Tibial nerve (tissue), 4 donors: ENCODE measurements at regions not wholly inside any gene's neighbourhood (a gene's known extent, or its start where the extent isn't known, plus 50 kb on each side); places are given as distances from the start of the nearest gene placed in this dataset.

Experiments used
- DNase-seq, 2 donors: peaks; one replicate each; pipeline ENCODE4 v3.0.0-alpha.2; 2019; ENCODE audit warnings: low spot score in 2 of 2
- H3K27ac ChIP-seq, 4 donors: fragments of 200-600 bp; sonication (generic) in 3 of 4; one replicate each; pipeline ENCODE4 v1.5.1; 2017 to 2019; ENCODE audit warnings: mild to moderate bottlenecking in 1 of 4
- H3K27me3 ChIP-seq, 2 donors: fragments of 200-600 bp; sonication (generic) in 1 of 2; one replicate each; pipeline versions ENCODE4 v1.5.1 to v1.6.0; 2017 to 2019
- H3K36me3 ChIP-seq, 3 donors: fragments of 200-600 bp; sonication (generic); one replicate each; pipeline ENCODE4 v1.5.1; 2018 to 2019
- H3K4me1 ChIP-seq, 4 donors: fragments of 200-600 bp; sonication (generic) in 3 of 4; one replicate each; pipeline ENCODE4 v1.5.1; 2017 to 2019
- H3K4me3 ChIP-seq, 4 donors: fragments of 200-600 bp; sonication (generic) in 3 of 4; one replicate each; pipeline ENCODE4 v1.5.1; 2017 to 2019; ENCODE audit warnings: mild to moderate bottlenecking in 1 of 4, moderate library complexity in 1 of 4
- H3K9me3 ChIP-seq, 4 donors: fragments of 200-600 bp; sonication (generic) in 3 of 4; one replicate each; pipeline ENCODE4 v1.5.1; 2017 to 2019
- CTCF ChIP-seq, 5 experiments: fragments of 200-600 bp in 3 of 5; fragments of 450-650 bp in 2 of 5; sonication (generic) in 3 of 5; IDR thresholded peaks; one replicate each; pipeline ENCODE4 v1.5.1; 2016 to 2019; ENCODE audit warnings: antibody characterized with exemption in 5 of 5, mild to moderate bottlenecking in 3 of 5, moderate library complexity in 2 of 5
- EP300 ChIP-seq, 2 donors: sonication (generic); formaldehyde crosslinking; IDR thresholded peaks; one replicate each; pipeline ENCODE4 v1.6.1; 2017; ENCODE audit warnings: antibody characterized with exemption in 2 of 2, mild to moderate bottlenecking in 1 of 2
- POLR2A ChIP-seq, 2 donors: fragments of 450-650 bp; IDR thresholded peaks; one replicate each; pipeline ENCODE4 v1.6.1; 2017; ENCODE audit warnings: antibody characterized with exemption in 2 of 2, mild to moderate bottlenecking in 2 of 2, moderate library complexity in 2 of 2
- WGBS, 2 donors: methylation state at CpG; one replicate each; pipeline ENCODE4 v1.1.5; 2018; 5-methylcytosine and 5-hydroxymethylcytosine counted together

GRCh38 chr11:27757953-27758352 is 57.7 kb upstream of the BDNF start:
- Histone ChIP-seq H3K27ac (no peak overlapping the region), H3K9me3 (no peaks in the 10 kb centered on the region), H3K4me1 (no peaks in the 10 kb centered on the region), H3K36me3 (no peaks in the 10 kb centered on the region), H3K4me3 (no peak overlapping the region), H3K27me3 (no peaks in the 10 kb centered on the region)
- no peak for DNase-seq
- TF ChIP-seq EP300 (IDR thresholded peaks at IDR 0.05) = no peak
- no peak for TF ChIP-seq CTCF (IDR thresholded peaks at IDR 0.05)
- TF ChIP-seq POLR2A (IDR thresholded peaks at IDR 0.05) = no peak
- 58 to 77% methylated on average over 2 of the region's 2 CpGs for WGBS, 2 donors

DNA sequence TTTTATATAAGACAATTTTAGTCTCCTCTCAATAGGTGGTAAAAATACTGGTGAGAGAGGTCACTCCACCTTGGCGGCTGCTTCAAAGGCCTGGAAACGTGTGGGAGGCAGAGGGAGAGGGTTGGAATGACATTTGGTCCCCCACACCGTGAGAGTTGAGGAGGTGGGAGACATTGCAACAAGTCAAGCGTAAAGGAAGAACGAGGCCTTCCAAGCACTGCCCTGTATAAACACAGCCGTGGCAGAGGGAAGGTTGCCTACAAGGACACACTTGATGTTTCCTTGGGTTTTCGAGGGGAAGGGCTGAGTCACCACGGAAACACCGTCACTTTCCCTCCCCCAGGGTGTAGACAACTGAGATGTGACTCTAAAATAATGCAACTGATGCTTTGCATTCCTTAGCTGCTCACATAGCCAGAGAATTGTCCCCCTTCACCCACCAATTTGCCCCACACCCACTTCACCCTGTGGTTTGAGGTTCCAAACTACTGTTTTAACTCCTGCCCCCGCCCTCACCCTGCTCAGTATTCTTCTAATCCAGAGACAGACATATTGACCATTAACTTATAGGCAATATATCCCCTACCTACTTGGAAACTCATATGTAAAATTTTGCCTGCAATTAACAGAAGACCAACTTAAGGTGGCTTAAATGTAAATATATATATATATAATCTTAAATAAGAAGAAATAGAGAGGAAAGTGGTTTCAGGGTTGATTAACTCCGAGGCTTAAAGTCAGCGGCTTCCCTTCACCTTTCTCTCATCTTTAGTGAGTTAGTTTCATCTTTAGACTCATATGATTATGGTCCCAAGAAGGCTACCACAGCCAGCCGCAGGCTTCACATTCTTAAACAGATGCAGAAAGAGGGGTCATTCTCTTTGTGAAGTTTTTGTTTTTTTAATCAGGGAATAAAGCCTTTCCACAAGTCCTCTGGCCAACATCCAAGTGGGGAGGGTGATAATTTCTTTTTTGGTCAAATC is 54.1 kb upstream of the BDNF start:
- DNase-seq = no peak
- 54 to 55% methylated on average over 13 of the region's 13 CpGs for WGBS, 2 donors
- H3K36me3 ChIP-seq = no peaks in the 10 kb centered on the region
- TF ChIP-seq CTCF (IDR thresholded peaks at IDR 0.05) (no peak), POLR2A (IDR thresholded peaks at IDR 0.05) (no peak), EP300 (IDR thresholded peaks at IDR 0.05) (no peak)
- no peaks in the 10 kb centered on the region for H3K27me3 ChIP-seq
- H3K9me3 ChIP-seq = no peaks in the 10 kb centered on the region
- H3K4me1 ChIP-seq = no peaks in the 10 kb centered on the region
- H3K4me3 ChIP-seq = no peak overlapping the region
- no peak overlapping the region for H3K27ac ChIP-seq
